ENCODE measurements at regions not wholly inside any gene's neighbourhood (a gene's known extent, or its start where the extent isn't known, plus 50 kb on each side); places are given as distances from the start of the nearest gene placed in this dataset.

DNA sequence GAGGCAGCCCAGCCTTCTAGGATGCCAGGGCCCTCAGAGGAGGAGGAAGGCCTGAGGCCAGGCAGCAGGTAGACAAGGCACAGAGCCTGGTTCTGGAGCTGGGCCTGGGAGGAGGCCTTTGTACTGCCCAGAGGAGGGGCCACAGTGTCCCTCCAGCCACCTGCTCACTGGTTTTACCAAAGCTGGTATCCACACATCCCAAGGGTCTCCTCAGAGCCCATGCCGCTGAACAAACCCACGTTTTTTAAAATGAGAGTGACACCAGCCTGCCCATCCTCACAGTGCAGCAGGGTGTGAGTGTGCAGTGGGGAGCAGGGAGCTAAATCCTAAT lies 162.7 kb downstream of the LY86 start:
- TF ChIP-seq BACH2 (CRISPR knock-in tag; IDR thresholded peaks at IDR 0.05; ENCODE audit: borderline replicate concordance) (no peak), ZFP30 (CRISPR knock-in tag; IDR thresholded peaks at IDR 0.05) (no peak), RARB (CRISPR knock-in tag; IDR thresholded peaks at IDR 0.05) (no peak), ZC3H10 (CRISPR knock-in tag; IDR thresholded peaks at IDR 0.05) (no peak), ZNF70 (CRISPR knock-in tag; IDR thresholded peaks at IDR 0.05) (no peak), CSDC2 (CRISPR knock-in tag; IDR thresholded peaks at IDR 0.05) (no peak), PPARA (CRISPR knock-in tag; IDR thresholded peaks at IDR 0.05; ENCODE audit: borderline replicate concordance) (no peak), PATZ1 (CRISPR knock-in tag; IDR thresholded peaks at IDR 0.05; ENCODE audit: borderline replicate concordance) (no peak), ARNTL (CRISPR knock-in tag; IDR thresholded peaks at IDR 0.05; ENCODE audit: borderline replicate concordance, low read depth) (no peak), ISL1 (CRISPR knock-in tag; IDR thresholded peaks at IDR 0.05) (no peak), GLIS3 (CRISPR knock-in tag; IDR thresholded peaks at IDR 0.05) (no peak), ZNF8 (CRISPR knock-in tag; IDR thresholded peaks at IDR 0.05) (no peak)
- TF ChIP-seq, protein P1, sequence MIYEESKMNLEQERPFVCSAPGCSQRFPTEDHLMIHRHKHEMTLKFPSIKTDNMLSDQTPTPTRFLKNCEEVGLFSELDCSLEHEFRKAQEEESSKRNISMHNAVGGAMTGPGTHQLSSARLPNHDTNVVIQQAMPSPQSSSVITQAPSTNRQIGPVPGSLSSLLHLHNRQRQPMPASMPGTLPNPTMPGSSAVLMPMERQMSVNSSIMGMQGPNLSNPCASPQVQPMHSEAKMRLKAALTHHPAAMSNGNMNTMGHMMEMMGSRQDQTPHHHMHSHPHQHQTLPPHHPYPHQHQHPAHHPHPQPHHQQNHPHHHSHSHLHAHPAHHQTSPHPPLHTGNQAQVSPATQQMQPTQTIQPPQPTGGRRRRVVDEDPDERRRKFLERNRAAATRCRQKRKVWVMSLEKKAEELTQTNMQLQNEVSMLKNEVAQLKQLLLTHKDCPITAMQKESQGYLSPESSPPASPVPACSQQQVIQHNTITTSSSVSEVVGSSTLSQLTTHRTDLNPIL (CRISPR knock-in tag; IDR thresholded peaks at IDR 0.05; ENCODE audit: low read depth): no peak

Measured in SK-N-SH treated with all-trans-retinoic acid at 6 μM for 48 hours (cell line).